SIG-M5 treated with dmso at 0.1 percent for 504 hours (cell line): ENCODE measurements at regions not wholly inside any gene's neighbourhood (a gene's known extent, or its start where the extent isn't known, plus 50 kb on each side); places are given as distances from the start of the nearest gene placed in this dataset.

Source experiments
- DNase-seq: peaks from one replicate; lab custom pipeline; 2025; ENCODE audit not compliant: unreplicated experiment; lab: John Stamatoyannopoulos, UW

GRCh38 chr14:38425324-38425976, 169.6 kb upstream of the CLEC14A start:
- no peak for DNase-seq

DNA sequence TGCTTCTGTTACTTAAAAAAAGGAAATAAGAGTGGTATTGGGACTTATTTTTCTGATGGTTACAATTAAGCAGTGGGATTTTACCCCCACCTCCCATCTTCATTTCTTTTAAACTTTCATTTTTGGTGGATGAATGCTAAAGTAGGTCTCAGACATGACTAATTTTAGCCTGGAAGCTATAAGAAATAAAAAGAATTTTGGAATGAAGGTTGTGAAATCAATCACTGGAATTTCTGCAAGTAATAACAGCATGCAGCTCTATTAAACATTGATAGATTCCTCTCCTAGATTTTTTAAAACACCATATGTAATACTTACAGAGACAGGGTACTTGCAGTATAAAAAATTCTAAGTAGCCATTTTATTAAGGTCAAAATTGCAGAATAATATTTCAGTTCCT, 164.2 kb upstream of the CLEC14A start:
- no peak for DNase-seq

DNA sequence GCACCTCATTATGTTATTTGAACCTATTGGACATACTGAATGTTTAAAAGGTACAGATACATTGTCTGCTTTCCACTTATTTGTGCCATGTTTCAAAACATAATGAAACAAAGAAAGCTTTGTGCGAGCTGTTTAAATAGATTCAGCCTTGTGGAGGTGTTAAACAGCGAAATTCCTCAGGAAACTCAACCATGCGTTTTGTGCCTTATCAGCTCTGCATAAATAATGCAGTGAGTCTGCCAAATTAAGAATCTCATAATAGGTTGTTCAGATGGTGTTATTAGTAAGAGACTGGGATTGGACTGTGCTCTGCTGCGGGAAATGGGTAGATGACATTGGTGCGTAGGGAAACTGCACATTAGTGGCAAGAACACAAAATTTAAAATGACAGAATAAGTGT, 163.7 kb upstream of the CLEC14A start:
- DNase-seq, result no peak

DNA sequence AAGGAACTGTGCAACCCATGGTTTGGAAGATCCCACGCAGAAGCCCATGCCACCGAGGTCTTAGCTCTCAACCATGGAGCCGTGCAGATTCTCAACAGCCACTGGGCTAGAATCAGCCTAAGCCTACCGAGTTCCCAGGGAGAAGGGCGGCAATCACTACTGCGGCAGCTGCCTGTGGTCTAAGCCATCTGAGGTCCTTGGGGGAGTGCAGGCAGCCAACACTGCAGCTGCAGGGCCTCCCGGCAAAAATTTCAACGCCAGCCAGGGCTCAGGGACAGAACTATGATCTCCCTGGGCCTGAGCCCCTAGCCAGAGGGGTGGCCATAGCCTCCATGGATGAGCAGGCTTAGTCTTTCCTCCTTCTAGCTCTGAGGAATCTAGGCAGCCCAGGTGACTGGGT, 156.8 kb upstream of the CLEC14A start:
- no peak for DNase-seq

DNA sequence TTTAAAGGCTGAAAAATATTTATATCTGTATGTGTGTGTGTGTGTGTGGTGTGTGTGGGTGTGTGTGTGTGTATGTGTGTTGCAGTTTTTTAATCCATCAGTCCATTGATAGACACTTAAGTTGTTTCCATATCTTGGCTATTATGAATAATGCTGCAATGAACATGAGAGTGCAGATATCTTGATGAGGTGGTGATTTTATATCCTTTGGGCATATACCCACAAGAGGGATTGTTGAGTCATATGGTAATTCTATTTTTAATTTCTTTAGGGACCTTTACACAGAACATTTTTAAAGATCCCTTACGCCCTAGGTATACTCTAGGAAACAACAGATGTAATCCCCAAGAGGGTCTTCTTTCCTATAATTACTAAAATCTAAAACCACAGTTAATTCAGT, 154.5 kb upstream of the CLEC14A start:
- no peak for DNase-seq

GRCh38 chr14:38409071-38409705, 153.3 kb upstream of the CLEC14A start:
- DNase-seq, result no peak

DNA sequence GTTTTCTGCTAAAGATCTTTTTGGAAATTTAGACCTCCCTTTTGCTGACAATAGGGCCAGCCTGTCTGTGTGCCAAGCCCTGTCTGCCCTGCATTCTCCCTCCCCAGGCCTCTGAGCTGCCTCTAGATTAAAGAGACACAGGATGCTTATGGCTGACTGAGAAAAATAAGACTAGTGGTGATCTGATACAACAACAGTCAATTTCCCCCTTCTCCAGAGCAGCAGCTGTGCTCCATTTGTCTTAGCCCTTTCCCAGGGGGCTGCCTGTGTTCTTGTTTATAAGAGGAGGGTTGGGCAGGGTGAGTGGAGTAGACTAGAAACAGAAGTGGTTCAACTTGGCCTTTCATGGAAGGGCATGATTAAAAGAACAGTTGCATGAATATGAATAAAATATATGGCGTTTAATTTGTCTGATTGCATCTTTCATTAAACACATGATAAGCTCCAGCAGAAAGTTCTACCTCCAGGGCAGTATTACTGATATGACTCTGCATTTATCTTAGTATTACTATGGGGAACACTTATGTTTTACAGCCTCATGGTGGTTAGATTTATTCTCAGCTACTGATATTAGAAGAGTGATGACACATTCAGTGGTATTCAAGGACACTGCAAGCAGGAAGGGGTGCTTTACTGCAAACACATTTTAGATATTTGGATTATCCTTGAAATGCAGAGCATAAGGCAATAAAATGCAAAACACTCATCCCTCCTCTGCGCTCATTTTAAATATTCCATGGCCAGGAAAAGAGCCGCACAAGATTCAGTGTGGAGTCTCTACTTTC, 150.2 kb upstream of the CLEC14A start:
- DNase-seq, result no peak

GRCh38 chr14:38404616-38405015, 148.7 kb upstream of the CLEC14A start:
- no peak for DNase-seq

GRCh38 chr14:38404100-38404541, 148.2 kb upstream of the CLEC14A start:
- DNase-seq, result no peak

DNA sequence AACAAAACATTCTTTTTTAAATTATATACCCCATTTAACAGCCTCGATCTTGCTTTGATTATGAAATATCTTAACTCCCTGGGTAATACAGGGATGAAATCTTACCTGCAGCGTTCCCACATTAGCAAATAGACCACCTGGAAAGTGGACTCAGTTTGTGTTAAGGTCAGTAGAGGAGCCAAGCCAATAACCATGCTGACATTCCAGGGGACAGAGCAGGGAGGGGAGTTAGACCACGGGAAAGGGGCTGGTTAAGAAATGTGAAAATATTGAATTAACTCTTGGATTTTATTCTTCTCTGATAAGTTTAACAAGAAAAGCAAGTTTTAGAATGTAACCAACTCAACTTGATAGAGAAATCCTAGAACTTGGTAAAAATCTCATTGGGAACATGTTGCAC, 144.9 kb upstream of the CLEC14A start:
- no peak for DNase-seq

DNA sequence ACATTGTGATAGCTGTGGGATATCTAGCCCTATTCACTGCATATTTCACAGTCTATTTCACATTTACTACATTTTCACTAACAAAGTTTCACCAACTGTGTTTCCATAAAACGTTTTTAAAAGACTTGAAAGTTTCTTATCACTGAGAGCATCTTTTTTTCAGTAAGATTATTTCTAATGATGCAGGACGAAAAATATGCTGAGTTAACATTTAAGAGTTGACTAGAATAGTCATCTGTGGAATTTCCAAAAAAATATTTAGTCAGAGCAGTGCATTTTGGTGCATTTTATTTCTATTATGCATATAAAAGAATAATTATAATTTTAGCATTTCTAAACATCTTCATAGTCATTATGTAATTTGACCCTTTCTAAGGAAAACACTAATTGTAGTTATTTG, 143.8 kb upstream of the CLEC14A start:
- DNase-seq, result no peak

GRCh38 chr14:38394767-38395166, 138.9 kb upstream of the CLEC14A start:
- no peak for DNase-seq

DNA sequence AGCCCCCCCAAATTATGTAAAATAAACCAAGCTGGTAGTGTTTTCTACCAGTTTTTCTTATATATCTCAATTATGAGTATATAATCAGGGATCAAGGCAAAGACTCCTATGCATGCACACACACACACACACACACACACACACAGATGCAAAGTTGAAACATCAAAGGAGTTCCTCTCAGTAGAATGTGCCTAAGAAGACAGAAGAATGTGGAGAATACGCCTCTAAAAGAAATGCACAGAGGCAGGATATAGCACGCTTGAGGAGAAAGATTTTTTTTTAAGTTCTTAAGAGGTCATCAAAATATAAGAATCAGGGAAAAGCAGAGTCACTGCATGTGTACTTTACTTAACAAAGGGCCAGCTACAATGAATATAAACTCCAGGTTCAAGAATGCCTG, 138.2 kb upstream of the CLEC14A start:
- DNase-seq, result no peak

GRCh38 chr14:38391334-38391733, 135.4 kb upstream of the CLEC14A start:
- DNase-seq, result no peak

GRCh38 chr14:38389681-38390080, 133.8 kb upstream of the CLEC14A start:
- no peak for DNase-seq

- no peak for DNase-seq
Measured at GRCh38 chr14:38387821-38388220, 131.9 kb upstream of the CLEC14A start.

- DNase-seq, result no peak
Measured at GRCh38 chr14:38385836-38386235, 129.9 kb upstream of the CLEC14A start.

DNA sequence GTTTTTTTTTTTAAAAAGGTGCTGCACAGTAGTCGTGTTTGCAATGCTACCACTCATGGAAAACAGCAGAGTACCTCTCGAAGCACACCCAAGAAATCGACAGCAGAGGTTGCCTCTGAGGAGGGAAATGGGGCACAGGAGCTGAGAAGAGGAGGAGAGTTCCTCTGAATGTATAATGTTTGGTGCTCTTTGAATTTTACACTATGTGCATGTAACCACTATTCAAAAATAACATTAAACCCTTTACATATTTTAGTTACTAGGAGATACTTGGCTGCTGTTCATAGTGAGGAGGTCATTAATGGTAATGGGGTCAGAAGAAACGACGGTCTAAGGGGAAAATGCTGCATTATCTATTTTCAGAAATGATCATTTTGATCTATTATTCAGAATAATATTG, 129.4 kb upstream of the CLEC14A start:
- no peak for DNase-seq

DNA sequence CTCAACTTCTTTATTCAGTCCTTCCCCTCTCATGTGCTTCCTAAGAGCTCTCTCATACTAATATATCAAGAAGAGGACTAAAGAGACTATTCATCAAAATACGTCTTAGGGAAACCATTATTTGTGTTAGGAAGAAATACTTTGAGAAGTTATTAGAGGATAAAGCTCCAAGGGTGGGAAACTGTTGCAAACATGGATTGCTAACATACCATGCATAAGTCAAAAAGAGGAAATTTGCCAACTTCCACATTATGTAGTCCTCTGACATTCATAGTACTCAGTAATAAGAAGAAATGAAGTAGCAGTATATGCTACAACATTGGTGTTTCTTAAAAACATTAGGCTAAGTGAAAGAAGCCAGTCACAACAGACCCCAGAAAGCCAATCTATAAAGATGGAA, 128.8 kb upstream of the CLEC14A start:
- no peak for DNase-seq

GRCh38 chr14:38367922-38368321, 112.0 kb upstream of the CLEC14A start:
- no peak for DNase-seq

DNA sequence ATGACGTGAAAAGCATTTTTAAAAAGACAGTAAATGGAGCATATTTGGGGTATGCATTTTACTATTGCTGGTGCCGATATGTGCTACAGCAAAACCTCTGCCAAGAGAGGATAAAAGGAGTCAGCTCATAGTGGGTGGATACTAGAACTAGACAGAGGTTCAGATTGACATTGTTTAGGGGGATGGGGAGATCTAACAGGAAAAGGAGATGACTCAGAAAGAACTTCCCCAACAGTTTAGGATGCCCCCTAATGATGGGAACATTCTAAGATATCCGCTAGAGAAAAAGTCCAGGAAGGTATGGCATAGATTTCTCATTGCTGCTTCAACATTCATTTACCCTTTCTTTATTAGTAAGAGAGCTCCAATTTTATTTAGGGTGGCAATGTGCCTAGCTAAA, 110.5 kb upstream of the CLEC14A start:
- no peak for DNase-seq

- DNase-seq, result no peak
Measured at GRCh38 chr14:38363217-38363616, 107.3 kb upstream of the CLEC14A start.
